HEK293T (cell line): ENCODE measurements at regions not wholly inside any gene's neighbourhood (a gene's known extent, or its start where the extent isn't known, plus 50 kb on each side); places are given as distances from the start of the nearest gene placed in this dataset.

Experiments
- CTCF ChIA-PET: fragments of 350-600 bp; formaldehyde crosslinking; extraction: SDS; loops from one replicate; lab custom pipeline; 2021; ENCODE audit warnings: antibody characterized with exemption, inconsistent platforms; lab: Yijun Ruan, JAX
- POLR2A ChIA-PET: fragments of 350-600 bp; formaldehyde crosslinking; extraction: SDS; loops from one replicate; lab custom pipeline; 2020; ENCODE audit warnings: antibody characterized with exemption, inconsistent platforms; lab: Yijun Ruan, JAX
- DNase-seq: peaks from one replicate; pipeline ENCODE4 v3.0.0; 2012; ENCODE audit warnings: mixed read lengths; ENCODE audit errors: extremely low spot score
- ARNT ChIP-seq: fragments of 450-650 bp; IDR thresholded peaks from 2 replicates; pipeline ENCODE4 v1.6.1; 2017; ENCODE audit warnings: mild to moderate bottlenecking
- BHLHE40 ChIP-seq: fragments of 450-650 bp; IDR thresholded peaks from 2 replicates; pipeline ENCODE4 v1.6.1; 2016; ENCODE audit warnings: mild to moderate bottlenecking, moderate library complexity, borderline replicate concordance
- CTBP1 ChIP-seq: fragments of 450-650 bp; IDR thresholded peaks from 2 replicates; pipeline ENCODE4 v1.6.1; 2016; ENCODE audit warnings: borderline replicate concordance
- ELF4 ChIP-seq: fragments of 450-650 bp; IDR thresholded peaks from 2 replicates; pipeline ENCODE4 v1.6.1; 2017; ENCODE audit warnings: antibody characterized with exemption
- FOXA1 ChIP-seq: fragments of 450-650 bp; IDR thresholded peaks from 2 replicates; pipeline ENCODE4 v1.6.1; 2016; ENCODE audit warnings: mild to moderate bottlenecking
- FOXK2 ChIP-seq: fragments of 450-650 bp; IDR thresholded peaks from 2 replicates; pipeline ENCODE4 v1.6.1; 2016; ENCODE audit warnings: mild to moderate bottlenecking
- FOXM1 ChIP-seq: fragments of 450-650 bp; IDR thresholded peaks from 2 replicates; pipeline ENCODE4 v1.6.1; 2017; ENCODE audit warnings: mild to moderate bottlenecking, borderline replicate concordance
- HDGF ChIP-seq: fragments of 450-650 bp; IDR thresholded peaks from 2 replicates; pipeline ENCODE4 v1.6.1; 2017; ENCODE audit warnings: antibody characterized with exemption, borderline replicate concordance
- L3MBTL2 ChIP-seq: fragments of 450-650 bp; conservative IDR thresholded peaks from 2 replicates; pipeline ENCODE4 v1.6.1; 2016; ENCODE audit warnings: mild to moderate bottlenecking
- LEF1 ChIP-seq: fragments of 450-650 bp; IDR thresholded peaks from 2 replicates; pipeline ENCODE4 v1.6.1; 2017; ENCODE audit warnings: mild to moderate bottlenecking, borderline replicate concordance
- NFRKB ChIP-seq: fragments of 450-650 bp; IDR thresholded peaks from 2 replicates; pipeline ENCODE4 v1.6.1; 2016; ENCODE audit warnings: mild to moderate bottlenecking, moderate library complexity
- PKNOX1 ChIP-seq: fragments of 450-650 bp; IDR thresholded peaks from 2 replicates; pipeline ENCODE4 v1.6.1; 2016
- SP1 ChIP-seq: fragments of 450-650 bp; IDR thresholded peaks from 2 replicates; pipeline ENCODE4 v1.6.1; 2017
- SUZ12 ChIP-seq: fragments of 450-650 bp; IDR thresholded peaks from 2 replicates; pipeline ENCODE4 v1.6.1; 2016; ENCODE audit warnings: mild to moderate bottlenecking
- TARDBP ChIP-seq: fragments of 450-650 bp; IDR thresholded peaks from 2 replicates; pipeline ENCODE4 v1.6.1; 2016
- ZNF384 ChIP-seq: fragments of 450-650 bp; IDR thresholded peaks from 2 replicates; pipeline ENCODE4 v1.6.1; 2016

DNA sequence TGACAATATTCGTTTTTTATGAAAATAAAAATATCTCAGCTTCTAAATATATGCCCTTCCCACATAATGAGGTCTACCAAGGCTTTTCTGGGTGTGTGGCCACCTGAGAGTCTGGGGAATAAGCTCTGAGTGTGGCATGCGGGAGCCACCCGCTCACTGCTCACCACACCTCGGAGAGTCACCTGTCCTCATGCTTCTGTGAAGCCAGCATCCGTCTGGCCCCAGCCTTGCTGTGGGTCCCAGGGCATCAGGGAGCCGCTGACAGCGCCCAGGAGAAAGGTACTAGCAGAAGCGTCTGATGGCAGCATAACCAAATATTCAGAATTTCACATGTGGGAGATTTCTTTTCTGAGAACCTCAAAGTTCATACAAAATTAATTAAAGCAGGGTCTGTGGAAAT, 133.2 kb upstream of the IRX4 start:
- CTCF ChIA-PET, result no interaction called here
- POLR2A ChIA-PET, result no interaction called here
- TF ChIP-seq FOXK2 (no peak), BHLHE40 (no peak), SP1 (no peak), FOXA1 (no peak), PKNOX1 (no peak), TARDBP (no peak), LEF1 (no peak), FOXM1 (no peak), NFRKB (no peak), ELF4 (no peak), ZNF384 (no peak), L3MBTL2 (no peak)
- DNase-seq, result no peak

- ChIA-PET POLR2A (no interaction called here), CTCF (no interaction called here)
- DNase-seq, result no peak
- TF ChIP-seq SUZ12 (no peak), PKNOX1 (no peak), SP1 (no peak), TARDBP (no peak), FOXA1 (no peak), NFRKB (no peak), CTBP1 (no peak), ARNT (no peak), HDGF (no peak), LEF1 (no peak), ZNF384 (no peak), L3MBTL2 (no peak), FOXM1 (no peak), FOXK2 (no peak), ELF4 (no peak), BHLHE40 (no peak)
Observed at GRCh38 chr5:2015124-2015848, 132.6 kb upstream of the IRX4 start.

DNA sequence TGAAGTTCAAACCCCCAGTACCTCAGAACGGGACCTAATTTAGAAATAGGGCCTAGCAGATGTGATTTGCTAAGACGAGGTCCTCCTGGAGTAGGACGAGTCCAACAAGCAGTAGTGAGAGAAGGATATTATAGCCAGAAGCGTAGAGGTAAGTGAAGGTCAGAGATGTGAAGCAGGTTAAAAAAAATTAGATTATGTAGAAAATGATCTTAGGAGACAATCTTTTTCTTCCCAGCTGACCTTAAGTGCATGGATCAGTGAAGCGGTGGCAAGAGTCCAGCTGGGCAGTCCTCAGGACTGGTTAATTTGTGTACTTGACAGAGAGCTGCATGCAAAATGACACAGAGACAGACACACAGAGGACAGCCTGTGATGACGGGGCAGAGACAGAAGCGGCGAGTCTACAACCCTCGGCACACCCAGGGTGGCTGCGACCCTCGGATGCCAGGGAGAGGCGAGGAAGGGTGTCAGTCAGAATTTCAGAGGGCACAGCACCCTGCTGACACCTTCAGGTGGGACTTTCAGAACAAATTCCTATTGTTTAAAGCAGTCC, 131.4 kb upstream of the IRX4 start:
- CTCF ChIA-PET, result no interaction called here
- POLR2A ChIA-PET, result no interaction called here

GRCh38 chr5:2013301-2014057, 130.8 kb upstream of the IRX4 start:
- POLR2A ChIA-PET, result no interaction called here
- CTCF ChIA-PET, result no interaction called here
- TF ChIP-seq FOXA1, result no peak
- no peak for TF ChIP-seq L3MBTL2
- TF ChIP-seq ARNT, result no peak
- no peak for TF ChIP-seq SUZ12
- no peak for TF ChIP-seq CTBP1
- no peak for TF ChIP-seq BHLHE40
- no peak for TF ChIP-seq ZNF384
- no peak for DNase-seq

More for the DNA sequence above, 131.4 kb upstream of the IRX4 start:
- DNase-seq, result no peak
- TF ChIP-seq ARNT (no peak), ELF4 (no peak), FOXA1 (no peak), SUZ12 (no peak), BHLHE40 (no peak), CTBP1 (no peak), PKNOX1 (no peak), FOXM1 (no peak), FOXK2 (no peak), SP1 (no peak), NFRKB (no peak), ZNF384 (no peak), TARDBP (no peak), LEF1 (no peak), HDGF (no peak)

- DNase-seq, result no peak
- TF ChIP-seq ELF4, result no peak
- TF ChIP-seq NFRKB, result no peak
- no peak for TF ChIP-seq BHLHE40
- no peak for TF ChIP-seq ARNT
- no peak for TF ChIP-seq TARDBP
- no peak for TF ChIP-seq SUZ12
- TF ChIP-seq SP1, result no peak
- no peak for TF ChIP-seq FOXK2
- TF ChIP-seq L3MBTL2, result no peak
- TF ChIP-seq HDGF, result no peak
- TF ChIP-seq PKNOX1, result no peak
- TF ChIP-seq CTBP1, result no peak
- no peak for TF ChIP-seq ZNF384
- no peak for TF ChIP-seq LEF1
- TF ChIP-seq FOXM1, result no peak
- TF ChIP-seq FOXA1, result no peak
- ChIA-PET CTCF (no interaction called here), POLR2A (no interaction called here)
Observed at GRCh38 chr5:2012885-2013284, 130.2 kb upstream of the IRX4 start.
